ENCODE measurements at regions not wholly inside any gene's neighbourhood (a gene's known extent, or its start where the extent isn't known, plus 50 kb on each side); places are given as distances from the start of the nearest gene placed in this dataset.

GRCh38 chr11:116373104-116373944, 399.5 kb downstream of the BUD13 start:
- TF ChIP-seq CTCF (IDR thresholded peaks at IDR 0.05; ENCODE audit: low read depth, low read length, missing input control) (no peak), TAF1 (conservative IDR thresholded peaks at IDR 0.05) (no peak), FOXA2 (IDR thresholded peaks at IDR 0.05) (no peak), SP1 (IDR thresholded peaks at IDR 0.05) (no peak), REST (IDR thresholded peaks at IDR 0.05) (no peak), JUND (IDR thresholded peaks at IDR 0.05) (no peak), GABPA (IDR thresholded peaks at IDR 0.05 in 1 of 2, conservative IDR thresholded peaks at IDR 0.05 in 1 of 2) (no peak), YY1 (IDR thresholded peaks at IDR 0.05) (no peak)
- TF ChIP-seq, protein P1, sequence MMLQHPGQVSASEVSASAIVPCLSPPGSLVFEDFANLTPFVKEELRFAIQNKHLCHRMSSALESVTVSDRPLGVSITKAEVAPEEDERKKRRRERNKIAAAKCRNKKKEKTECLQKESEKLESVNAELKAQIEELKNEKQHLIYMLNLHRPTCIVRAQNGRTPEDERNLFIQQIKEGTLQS (IDR thresholded peaks at IDR 0.05) = no peak
